DND-41 (cell line): ENCODE measurements at regions not wholly inside any gene's neighbourhood (a gene's known extent, or its start where the extent isn't known, plus 50 kb on each side); places are given as distances from the start of the nearest gene placed in this dataset.

Experiments
- ATAC-seq: fragments of 200-7000 bp; cut with Tn5 transposase; 3 replicates; pipeline ENCODE4 v1.9.1; 2021; ENCODE audit warnings: low read depth; ENCODE audit not compliant: insufficient read depth
- DNase-seq: peaks from one replicate; pipeline ENCODE4 v3.0.0-alpha.2; 2020
- H2AFZ ChIP-seq: 2 replicates; pipeline ENCODE4 v1.6.0; 2012; ENCODE audit warnings: low read depth, low read length
- H3K27ac ChIP-seq: 2 replicates; pipeline ENCODE4 v1.5.1; 2012; ENCODE audit warnings: low read length, inconsistent platforms
- H3K27me3 ChIP-seq: fragments of 200-600 bp; sonication (generic); 2 replicates; pipeline ENCODE4 v1.6.0; 2012; ENCODE audit warnings: low read length, mild to moderate bottlenecking, inconsistent platforms; ENCODE audit not compliant: insufficient read depth, poor library complexity
- H3K36me3 ChIP-seq: 2 replicates; pipeline ENCODE4 v1.5.1; 2012; ENCODE audit warnings: low read length, inconsistent platforms; ENCODE audit not compliant: insufficient read depth
- H3K4me1 ChIP-seq: 2 replicates; pipeline ENCODE4 v1.5.1; 2012; ENCODE audit warnings: mild to moderate bottlenecking, low read length; ENCODE audit not compliant: insufficient read depth
- H3K4me2 ChIP-seq: 2 replicates; pipeline ENCODE4 v1.6.0; 2012; ENCODE audit warnings: mild to moderate bottlenecking, moderate library complexity, low read length, inconsistent platforms; ENCODE audit not compliant: insufficient read depth
- H3K4me3 ChIP-seq, 2 experiments: fragments of 200-600 bp in 1 of 2; shearing (Covaris generic) in 1 of 2; 2 replicates each; pipeline ENCODE4 v1.5.1; 2012 to 2016; ENCODE audit warnings: inconsistent platforms in 2 of 2, low read length in 2 of 2, mild to moderate bottlenecking in 2 of 2, low read depth in 1 of 2, moderate library complexity in 1 of 2
- H3K79me2 ChIP-seq: 2 replicates; pipeline ENCODE4 v1.6.0; 2012; ENCODE audit warnings: low read length, inconsistent platforms; ENCODE audit not compliant: insufficient read depth
- H3K9ac ChIP-seq: 2 replicates; pipeline ENCODE4 v1.6.0; 2012; ENCODE audit warnings: low read depth, mild to moderate bottlenecking, inconsistent platforms, low read length, moderate library complexity
- H3K9me3 ChIP-seq: 2 replicates; pipeline ENCODE4 v1.5.1; 2012; ENCODE audit warnings: low read length, moderate library complexity, mild to moderate bottlenecking, inconsistent platforms; ENCODE audit not compliant: insufficient read depth, severe bottlenecking
- H4K20me1 ChIP-seq: 2 replicates; pipeline ENCODE4 v1.6.0; 2012; ENCODE audit warnings: low read length; ENCODE audit not compliant: insufficient read depth
- EZH2 ChIP-seq: IDR thresholded peaks from 3 replicates; pipeline ENCODE4 v1.6.1; 2012; ENCODE audit warnings: borderline replicate concordance, low read depth, mild to moderate bottlenecking, moderate library complexity, low read length, inconsistent platforms; ENCODE audit not compliant: severe bottlenecking
- TF ChIP-seq, protein P1 (sequence below): IDR thresholded peaks from 2 replicates; pipeline ENCODE4 v1.5.1; 2012; ENCODE audit warnings: borderline replicate concordance, low read length, moderate library complexity, mild to moderate bottlenecking; ENCODE audit not compliant: poor library complexity, severe bottlenecking; ENCODE audit errors: extremely low read depth

DNA sequence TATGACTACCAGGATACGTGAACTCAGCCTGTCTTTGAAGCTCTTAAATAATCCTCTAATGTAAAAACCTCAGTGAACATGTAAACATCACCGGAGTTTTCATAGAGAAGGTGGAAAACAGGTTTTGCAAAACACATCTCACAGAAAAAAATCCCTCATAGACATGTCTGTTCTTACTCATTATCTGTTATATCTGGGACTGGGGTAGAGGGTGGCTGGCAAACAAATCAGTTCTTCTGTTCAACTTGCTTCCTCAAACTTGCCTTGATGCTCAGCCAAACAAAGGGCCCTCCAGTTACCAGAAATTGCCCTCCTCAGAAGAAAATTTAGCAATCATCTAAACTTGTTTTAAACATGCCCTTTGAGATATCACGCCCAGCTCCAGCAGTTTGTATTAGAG is 66.1 kb upstream of the CXADR start:
- Histone ChIP-seq H3K4me2 (no peak overlapping the region), H3K79me2 (no peaks in the 10 kb centered on the region), H3K9me3 (no peaks in the 10 kb centered on the region), H3K36me3 (no peaks in the 10 kb centered on the region), H3K27ac (no peak overlapping the region), H3K4me1 (no peaks in the 10 kb centered on the region), H3K4me3 (no peak overlapping the region), H2AFZ (no peak overlapping the region), H3K27me3 (no peaks in the 10 kb centered on the region), H3K9ac (no peak overlapping the region), H4K20me1 (no peaks in the 10 kb centered on the region)
- DNase-seq (no peak), ATAC-seq (no peak)
- TF ChIP-seq EZH2, result no peak
- TF ChIP-seq, protein P1, sequence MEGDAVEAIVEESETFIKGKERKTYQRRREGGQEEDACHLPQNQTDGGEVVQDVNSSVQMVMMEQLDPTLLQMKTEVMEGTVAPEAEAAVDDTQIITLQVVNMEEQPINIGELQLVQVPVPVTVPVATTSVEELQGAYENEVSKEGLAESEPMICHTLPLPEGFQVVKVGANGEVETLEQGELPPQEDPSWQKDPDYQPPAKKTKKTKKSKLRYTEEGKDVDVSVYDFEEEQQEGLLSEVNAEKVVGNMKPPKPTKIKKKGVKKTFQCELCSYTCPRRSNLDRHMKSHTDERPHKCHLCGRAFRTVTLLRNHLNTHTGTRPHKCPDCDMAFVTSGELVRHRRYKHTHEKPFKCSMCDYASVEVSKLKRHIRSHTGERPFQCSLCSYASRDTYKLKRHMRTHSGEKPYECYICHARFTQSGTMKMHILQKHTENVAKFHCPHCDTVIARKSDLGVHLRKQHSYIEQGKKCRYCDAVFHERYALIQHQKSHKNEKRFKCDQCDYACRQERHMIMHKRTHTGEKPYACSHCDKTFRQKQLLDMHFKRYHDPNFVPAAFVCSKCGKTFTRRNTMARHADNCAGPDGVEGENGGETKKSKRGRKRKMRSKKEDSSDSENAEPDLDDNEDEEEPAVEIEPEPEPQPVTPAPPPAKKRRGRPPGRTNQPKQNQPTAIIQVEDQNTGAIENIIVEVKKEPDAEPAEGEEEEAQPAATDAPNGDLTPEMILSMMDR, result no peak

GRCh38 chr21:17449701-17450100 is 63.1 kb upstream of the CXADR start:
- ATAC-seq, result no peak
- Histone ChIP-seq H3K9me3 (no peaks in the 10 kb centered on the region), H3K4me3 (no peak overlapping the region), H3K27me3 (no peaks in the 10 kb centered on the region), H2AFZ (no peak overlapping the region), H3K4me1 (no peaks in the 10 kb centered on the region), H3K36me3 (no peaks in the 10 kb centered on the region), H3K4me2 (no peak overlapping the region), H4K20me1 (no peaks in the 10 kb centered on the region), H3K9ac (no peak overlapping the region), H3K27ac (no peak overlapping the region), H3K79me2 (no peaks in the 10 kb centered on the region)
- no peak for TF ChIP-seq EZH2
- TF ChIP-seq, protein P1, result no peak
- DNase-seq, result no peak

- Histone ChIP-seq H3K36me3 (no peaks in the 10 kb centered on the region), H2AFZ (no peak overlapping the region), H3K4me1 (no peaks in the 10 kb centered on the region), H3K79me2 (no peaks in the 10 kb centered on the region), H3K27me3 (no peaks in the 10 kb centered on the region), H3K4me2 (no peak overlapping the region), H3K27ac (no peak overlapping the region), H3K9ac (no peak overlapping the region), H3K4me3 (no peak overlapping the region), H3K9me3 (no peaks in the 10 kb centered on the region), H4K20me1 (no peaks in the 10 kb centered on the region)
- no peak for TF ChIP-seq EZH2
- TF ChIP-seq, protein P1, result no peak
- no peak for DNase-seq
- no peak for ATAC-seq
Observed at GRCh38 chr21:17451364-17451891, 61.4 kb upstream of the CXADR start.
